ENCODE measurements at regions not wholly inside any gene's neighbourhood (a gene's known extent, or its start where the extent isn't known, plus 50 kb on each side); places are given as distances from the start of the nearest gene placed in this dataset.

- H3K36me3 Mint-ChIP-seq (ENCODE audit: low read depth), result no peaks in the 10 kb centered on the region
- no peaks in the 10 kb centered on the region for H3K27me3 Mint-ChIP-seq
- no peaks in the 10 kb centered on the region for H3K4me1 Mint-ChIP-seq
These were observed 89.7 kb upstream of the ARRDC4 start for GRCh38 chr15:97870771-97871170.

GRCh38 chr15:97874139-97874538 is 86.4 kb upstream of the ARRDC4 start:
- Mint-ChIP-seq H3K27ac (no peak overlapping the region), H3K9me3 (peaks cover 15% of the 10 kb centered on the region), H3K4me1 (no peaks in the 10 kb centered on the region), H3K36me3 (ENCODE audit: low read depth) (no peaks in the 10 kb centered on the region), H3K4me3 (no peak overlapping the region), H3K27me3 (no peaks in the 10 kb centered on the region)
- CTCF ChIA-PET, result no interaction called here
- POLR2A ChIA-PET, result no interaction called here
- no peak for DNase-seq

More at GRCh38 chr15:97870771-97871170, 89.7 kb upstream of the ARRDC4 start:
- no peak for DNase-seq
- no peak overlapping the region for H3K27ac Mint-ChIP-seq
- H3K9me3 Mint-ChIP-seq, result peaks cover 6% of the 10 kb centered on the region
- H3K4me3 Mint-ChIP-seq, result no peak overlapping the region
- CTCF ChIA-PET, result no interaction called here
- POLR2A ChIA-PET, result no interaction called here

DNA sequence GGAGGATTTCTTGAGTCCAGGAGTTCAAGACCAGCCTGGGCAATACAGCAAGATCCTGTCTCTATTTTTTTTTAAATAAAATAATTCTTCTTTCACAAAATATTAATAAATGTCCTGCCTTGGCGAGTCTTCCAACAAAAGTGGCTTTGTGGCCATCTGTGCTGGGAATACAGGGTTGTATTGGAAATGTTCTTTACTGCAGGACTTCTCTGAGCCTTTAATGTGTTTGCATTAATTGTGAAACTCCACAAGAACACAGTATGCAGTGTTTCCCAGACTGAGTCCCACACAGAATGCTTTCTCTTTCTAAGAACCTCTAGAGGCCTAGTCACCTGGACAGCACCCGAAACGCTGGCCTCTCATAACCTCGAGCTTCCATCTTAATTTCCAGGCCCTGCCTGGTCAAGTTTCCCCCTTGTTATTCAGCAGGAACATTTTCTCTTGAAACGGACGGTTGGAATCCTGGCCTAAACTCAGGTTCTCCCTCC is 85.4 kb upstream of the ARRDC4 start:
- DNase-seq, result no peak
- H3K4me1 Mint-ChIP-seq, result no peaks in the 10 kb centered on the region
- ChIA-PET POLR2A (no interaction called here), CTCF (no interaction called here)
- no peak overlapping the region for H3K27ac Mint-ChIP-seq
- H3K27me3 Mint-ChIP-seq, result no peaks in the 10 kb centered on the region
- H3K4me3 Mint-ChIP-seq, result no peak overlapping the region
- peaks cover 13% of the 10 kb centered on the region for H3K9me3 Mint-ChIP-seq
- no peaks in the 10 kb centered on the region for H3K36me3 Mint-ChIP-seq (ENCODE audit: low read depth)

- DNase-seq, result no peak
- H3K4me1 Mint-ChIP-seq, result no peaks in the 10 kb centered on the region
- H3K4me3 Mint-ChIP-seq, result no peak overlapping the region
- H3K36me3 Mint-ChIP-seq (ENCODE audit: low read depth), result no peaks in the 10 kb centered on the region
- H3K9me3 Mint-ChIP-seq, result peaks cover 11% of the 10 kb centered on the region
- ChIA-PET POLR2A (no interaction called here), CTCF (no interaction called here)
- H3K27ac Mint-ChIP-seq, result no peak overlapping the region
- no peaks in the 10 kb centered on the region for H3K27me3 Mint-ChIP-seq
These were observed 84.8 kb upstream of the ARRDC4 start for GRCh38 chr15:97875513-97876280.

DNA sequence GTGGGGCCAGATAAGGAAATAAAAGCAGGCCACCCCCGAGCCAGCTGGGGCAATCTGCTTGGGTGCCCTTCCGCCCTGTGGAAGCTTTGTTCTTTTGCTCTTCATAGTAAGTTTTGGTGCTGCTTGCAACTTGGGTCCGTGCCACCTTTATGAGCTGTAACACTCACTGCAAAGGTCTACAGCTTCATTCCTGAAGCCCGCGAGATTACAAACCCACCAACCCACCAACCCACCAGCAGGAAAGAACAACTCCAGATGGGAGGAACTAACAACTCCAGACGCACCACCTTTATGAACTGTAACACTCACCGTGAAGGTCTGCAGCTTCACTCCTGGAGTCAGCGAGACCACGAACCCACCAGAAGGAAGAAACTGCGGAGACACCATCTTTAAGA is 84.2 kb upstream of the ARRDC4 start:
- peaks cover 11% of the 10 kb centered on the region for H3K9me3 Mint-ChIP-seq
- DNase-seq, result no peak
- ChIA-PET CTCF (no interaction called here), POLR2A (no interaction called here)
- no peaks in the 10 kb centered on the region for H3K36me3 Mint-ChIP-seq (ENCODE audit: low read depth)
- no peaks in the 10 kb centered on the region for H3K27me3 Mint-ChIP-seq
- no peaks in the 10 kb centered on the region for H3K4me1 Mint-ChIP-seq
- no peak overlapping the region for H3K4me3 Mint-ChIP-seq
- no peak overlapping the region for H3K27ac Mint-ChIP-seq

DNA sequence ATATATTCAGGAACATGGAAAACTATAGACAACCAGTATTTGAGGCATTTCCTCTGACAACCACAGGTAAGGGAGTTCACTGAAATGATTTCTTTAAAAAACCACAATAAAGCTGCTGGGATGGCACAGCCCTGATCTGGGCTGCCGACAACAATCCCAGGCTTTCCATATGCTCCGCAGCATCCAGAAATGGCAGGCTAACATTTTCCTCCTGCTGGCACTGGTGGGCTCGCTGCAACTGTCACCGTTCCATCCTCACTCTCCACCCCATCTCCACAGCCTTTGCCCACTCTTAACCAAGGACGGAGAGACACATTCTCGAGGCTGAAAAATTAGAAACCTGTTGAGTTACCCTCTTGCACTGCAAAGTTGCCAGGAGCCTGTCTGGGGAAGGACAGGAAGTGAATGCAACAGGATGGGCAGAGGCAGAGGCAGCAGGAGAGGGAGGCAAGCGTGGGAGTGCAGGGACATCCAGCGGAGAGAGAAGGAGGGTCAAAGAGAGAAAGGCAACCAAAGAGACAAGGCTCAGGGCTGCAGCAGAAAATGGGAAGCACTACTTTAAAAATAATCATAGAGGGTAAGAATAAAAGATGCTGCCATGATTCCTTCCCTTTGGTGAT is 79.0 kb upstream of the ARRDC4 start:
- no peak for DNase-seq
- Mint-ChIP-seq H3K27me3 (no peaks in the 10 kb centered on the region), H3K4me3 (no peak overlapping the region), H3K27ac (no peak overlapping the region), H3K36me3 (ENCODE audit: low read depth) (no peaks in the 10 kb centered on the region), H3K9me3 (peaks cover 3% of the 10 kb centered on the region), H3K4me1 (no peaks in the 10 kb centered on the region)
- ChIA-PET POLR2A (no interaction called here), CTCF (no interaction called here)

- no peak for DNase-seq
- ChIA-PET CTCF (no interaction called here), POLR2A (no interaction called here)
- H3K36me3 Mint-ChIP-seq (ENCODE audit: low read depth), result no peaks in the 10 kb centered on the region
- no peak overlapping the region for H3K4me3 Mint-ChIP-seq
- no peaks in the 10 kb centered on the region for H3K27me3 Mint-ChIP-seq
- H3K4me1 Mint-ChIP-seq, result no peaks in the 10 kb centered on the region
- H3K9me3 Mint-ChIP-seq, result no peaks in the 10 kb centered on the region
- no peak overlapping the region for H3K27ac Mint-ChIP-seq
These were observed 75.9 kb upstream of the ARRDC4 start for GRCh38 chr15:97884513-97885131.

- H3K27ac Mint-ChIP-seq, result no peak overlapping the region
- H3K4me3 Mint-ChIP-seq, result no peak overlapping the region
- no peaks in the 10 kb centered on the region for H3K4me1 Mint-ChIP-seq
- no peaks in the 10 kb centered on the region for H3K27me3 Mint-ChIP-seq
- H3K36me3 Mint-ChIP-seq (ENCODE audit: low read depth), result no peaks in the 10 kb centered on the region
- POLR2A ChIA-PET, result no interaction called here
- CTCF ChIA-PET, result no interaction called here
- peaks cover 2% of the 10 kb centered on the region for H3K9me3 Mint-ChIP-seq
- no peak for DNase-seq
These were observed 70.2 kb upstream of the ARRDC4 start for GRCh38 chr15:97890307-97890706.

- Mint-ChIP-seq H3K36me3 (ENCODE audit: low read depth) (no peaks in the 10 kb centered on the region), H3K4me1 (no peaks in the 10 kb centered on the region), H3K4me3 (no peak overlapping the region), H3K27me3 (no peaks in the 10 kb centered on the region), H3K9me3 (peaks cover 2% of the 10 kb centered on the region), H3K27ac (no peak overlapping the region)
- ChIA-PET CTCF (interaction anchor here (0.6 to 0.8 kb wide), 2 partner anchors 402 to 628 kb away, joined by 3 to 6 read pairs; no protein-coding TSS in a partner anchor), POLR2A (no interaction called here)
- no peak for DNase-seq
These were observed 68.2 kb upstream of the ARRDC4 start for GRCh38 chr15:97892167-97892938.

DNA sequence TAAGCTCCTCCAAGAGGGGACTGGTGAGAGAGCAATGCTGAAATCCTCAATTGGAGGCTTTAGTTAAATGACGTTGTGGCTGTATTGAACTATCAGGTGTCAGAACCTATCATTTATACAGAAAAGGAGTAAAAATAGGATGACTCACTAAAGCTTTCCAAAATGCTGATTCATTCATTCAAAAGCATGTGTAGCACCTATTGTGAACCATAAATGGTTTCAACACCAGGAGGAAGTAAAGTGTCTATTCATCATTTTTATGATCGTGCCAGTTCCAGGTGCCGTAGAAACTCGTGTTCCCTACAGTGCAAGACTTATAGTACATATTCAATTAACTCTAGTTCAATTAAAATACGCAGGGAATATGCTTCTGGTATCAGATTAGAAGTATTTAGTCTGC is 66.5 kb upstream of the ARRDC4 start:
- POLR2A ChIA-PET, result no interaction called here
- no peak overlapping the region for H3K4me3 Mint-ChIP-seq
- H3K4me1 Mint-ChIP-seq, result no peaks in the 10 kb centered on the region
- CTCF ChIA-PET, result no interaction called here
- no peaks in the 10 kb centered on the region for H3K27me3 Mint-ChIP-seq
- no peak overlapping the region for H3K27ac Mint-ChIP-seq
- H3K36me3 Mint-ChIP-seq (ENCODE audit: low read depth), result no peaks in the 10 kb centered on the region
- DNase-seq, result no peak
- H3K9me3 Mint-ChIP-seq, result peaks cover 2% of the 10 kb centered on the region

DNA sequence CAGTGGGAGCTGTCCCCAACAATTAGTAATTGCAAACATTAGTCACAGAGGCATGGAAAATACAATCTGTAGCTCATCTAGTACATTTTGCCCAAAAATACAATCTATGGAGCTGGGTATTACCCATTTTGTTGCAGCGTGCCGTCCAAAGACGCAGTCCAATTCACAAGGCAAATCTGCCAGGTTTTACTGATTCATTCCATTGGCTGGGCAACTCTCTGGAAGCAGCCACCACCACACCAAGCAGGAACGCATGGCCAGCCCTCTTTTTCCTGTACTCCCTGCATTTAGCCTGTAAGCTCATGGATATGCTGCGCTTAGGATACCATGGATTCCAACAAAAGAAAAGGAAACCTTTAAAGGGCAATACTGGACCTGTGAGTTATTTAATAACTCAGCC is 60.5 kb upstream of the ARRDC4 start:
- CTCF ChIA-PET, result interaction anchor here (2.2 kb wide), 1 partner anchor 278 kb away, joined by 17 read pairs; no protein-coding TSS in a partner anchor

GRCh38 chr15:97902140-97902780 is 58.2 kb upstream of the ARRDC4 start:
- no peak for DNase-seq
- Mint-ChIP-seq H3K27me3 (no peaks in the 10 kb centered on the region), H3K27ac (no peak overlapping the region), H3K4me3 (no peak overlapping the region), H3K4me1 (no peaks in the 10 kb centered on the region), H3K9me3 (no peaks in the 10 kb centered on the region), H3K36me3 (ENCODE audit: low read depth) (no peaks in the 10 kb centered on the region)
- ChIA-PET CTCF (no interaction called here), POLR2A (no interaction called here)

More for the DNA sequence above, 60.5 kb upstream of the ARRDC4 start:
- H3K27me3 Mint-ChIP-seq, result no peaks in the 10 kb centered on the region
- no peak overlapping the region for H3K27ac Mint-ChIP-seq
- no peak overlapping the region for H3K4me3 Mint-ChIP-seq
- POLR2A ChIA-PET, result no interaction called here
- H3K9me3 Mint-ChIP-seq, result no peaks in the 10 kb centered on the region
- DNase-seq, result no peak
- no peaks in the 10 kb centered on the region for H3K4me1 Mint-ChIP-seq
- no peaks in the 10 kb centered on the region for H3K36me3 Mint-ChIP-seq (ENCODE audit: low read depth)

- Mint-ChIP-seq H3K27me3 (no peaks in the 10 kb centered on the region), H3K9me3 (no peaks in the 10 kb centered on the region), H3K4me3 (no peak overlapping the region), H3K27ac (no peak overlapping the region), H3K4me1 (no peaks in the 10 kb centered on the region), H3K36me3 (ENCODE audit: low read depth) (no peaks in the 10 kb centered on the region)
- POLR2A ChIA-PET, result no interaction called here
- CTCF ChIA-PET, result no interaction called here
- DNase-seq, result no peak
These were observed 56.9 kb upstream of the ARRDC4 start for GRCh38 chr15:97903560-97903959.
